CD14-positive monocyte (primary cell): ENCODE measurements at regions not wholly inside any gene's neighbourhood (a gene's known extent, or its start where the extent isn't known, plus 50 kb on each side); places are given as distances from the start of the nearest gene placed in this dataset.

Source experiments
- DNase-seq, 3 donors: peaks; one replicate each; pipeline ENCODE4 v3.0.0-alpha.2; 2011 to 2022
- H2AFZ ChIP-seq: 2 replicates; pipeline ENCODE4 v1.6.0; 2012; ENCODE audit warnings: mild to moderate bottlenecking, low read depth, low read length, inconsistent platforms; ENCODE audit not compliant: insufficient read depth, poor library complexity, severe bottlenecking
- H3K27ac ChIP-seq, 2 donors: 1 replicate in 1 of 2; 2 replicates in 1 of 2; pipeline ENCODE4 v1.5.1; 2012 to 2013; ENCODE audit warnings: low read length in 2 of 2, control low read depth in 1 of 2, inconsistent platforms in 1 of 2, low read depth in 1 of 2, mild to moderate bottlenecking in 1 of 2
- H3K27me3 ChIP-seq, 2 donors: one replicate each; pipeline versions ENCODE4 v1.6.0 to v1.6.1; 2011 to 2013; ENCODE audit warnings: low read length in 2 of 2; ENCODE audit not compliant: control insufficient read depth in 2 of 2, insufficient read depth in 2 of 2
- H3K36me3 ChIP-seq, 2 donors: replicated peaks in 1 of 2; 1 replicate in 1 of 2; 2 replicates in 1 of 2; pipeline versions ENCODE4 v1.5.1 to v1.6.1; 2012 to 2013; ENCODE audit warnings: low read length in 2 of 2, control low read depth in 1 of 2, inconsistent platforms in 1 of 2, mild to moderate bottlenecking in 1 of 2; ENCODE audit not compliant: insufficient read depth in 2 of 2, control insufficient read depth in 1 of 2
- H3K4me1 ChIP-seq, 2 donors: 1 replicate in 1 of 2; 2 replicates in 1 of 2; pipeline versions ENCODE4 v1.5.1 to v1.6.1; 2012 to 2013; ENCODE audit warnings: low read length in 2 of 2, control low read depth in 1 of 2, inconsistent platforms in 1 of 2, mild to moderate bottlenecking in 1 of 2, moderate library complexity in 1 of 2; ENCODE audit not compliant: insufficient read depth in 2 of 2, control insufficient read depth in 1 of 2
- H3K4me2 ChIP-seq: replicated peaks from 2 replicates; pipeline ENCODE3; 2012; ENCODE audit warnings: low read length, moderate library complexity, mild to moderate bottlenecking; ENCODE audit not compliant: poor library complexity, severe bottlenecking; ENCODE audit errors: extremely low read depth
- H3K4me3 ChIP-seq, 3 experiments: fragments of 200-600 bp in 1 of 3; sonication (generic) in 1 of 3; replicated peaks in 1 of 3; 1 replicate in 2 of 3; 2 replicates in 1 of 3; pipeline ENCODE4 v1.5.1; 2011 to 2013; ENCODE audit warnings: low read length in 3 of 3, mild to moderate bottlenecking in 3 of 3, control low read depth in 2 of 3, low read depth in 2 of 3, inconsistent platforms in 1 of 3, moderate library complexity in 1 of 3
- H3K79me2 ChIP-seq: 2 replicates; pipeline ENCODE4 v1.6.0; 2012; ENCODE audit warnings: mild to moderate bottlenecking, control low read depth, inconsistent platforms, low read length, moderate library complexity; ENCODE audit not compliant: insufficient read depth
- H3K9ac ChIP-seq: 2 replicates; pipeline ENCODE4 v1.6.0; 2017; ENCODE audit warnings: low read length, mild to moderate bottlenecking; ENCODE audit not compliant: insufficient read depth, poor library complexity, severe bottlenecking
- H3K9me3 ChIP-seq, 2 donors: replicated peaks in 1 of 2; 1 replicate in 1 of 2; 2 replicates in 1 of 2; pipeline versions ENCODE4 v1.5.1 to v1.6.1; 2012 to 2013; ENCODE audit warnings: low read length in 2 of 2, control low read depth in 1 of 2; ENCODE audit not compliant: control insufficient read depth in 1 of 2, insufficient read depth in 1 of 2
- H4K20me1 ChIP-seq: 2 replicates; pipeline ENCODE4 v1.6.0; 2012; ENCODE audit warnings: mild to moderate bottlenecking, low read length, control low read depth, moderate library complexity; ENCODE audit not compliant: insufficient read depth
- H3K27ac Mint-ChIP-seq, 7 donors: one replicate each; pipeline ENCODE4 v1.8.0; 2020; ENCODE audit warnings: mild to moderate bottlenecking in 7 of 7, mixed read lengths in 7 of 7, moderate library complexity in 6 of 7, inconsistent platforms in 2 of 7
- H3K27me3 Mint-ChIP-seq, 3 donors: one replicate each; pipeline ENCODE4 v1.8.0; 2021 to 2022; ENCODE audit warnings: low read depth in 3 of 3, mild to moderate bottlenecking in 3 of 3, mixed read lengths in 3 of 3, moderate library complexity in 3 of 3, inconsistent platforms in 1 of 3
- H3K36me3 Mint-ChIP-seq, 2 donors: one replicate each; pipeline ENCODE4 v1.8.0; 2020; ENCODE audit warnings: mixed read lengths in 2 of 2, inconsistent platforms in 1 of 2, mild to moderate bottlenecking in 1 of 2
- H3K4me1 Mint-ChIP-seq: one replicate; pipeline ENCODE4 v1.8.0; 2020; ENCODE audit warnings: mild to moderate bottlenecking, mixed read lengths
- H3K4me3 Mint-ChIP-seq, 2 donors: one replicate each; pipeline ENCODE4 v1.8.0; 2020; ENCODE audit warnings: mild to moderate bottlenecking in 2 of 2, mixed read lengths in 2 of 2, moderate library complexity in 1 of 2
- H3K9me3 Mint-ChIP-seq, 7 donors: one replicate each; pipeline ENCODE4 v1.8.0; 2020 to 2022; ENCODE audit warnings: mixed read lengths in 7 of 7, mild to moderate bottlenecking in 6 of 7, moderate library complexity in 6 of 7, inconsistent platforms in 2 of 7
- WGBS: methylation state at CpG from one replicate; pipeline ENCODE4 v1.1.5; 2013; ENCODE audit warnings: missing lambda C conversion rate; ENCODE audit not compliant: insufficient coverage; 5-methylcytosine and 5-hydroxymethylcytosine counted together
- intact Hi-C, 2 donors: fragments of 100-400 bp; cut with micrococcal nuclease; formaldehyde crosslinking; loops; one replicate each; pipeline versions ENCODE4 v1.15.0 to v1.15.1; 2023
- TF ChIP-seq, protein P1 (sequence below): fragments of 200-600 bp; IDR thresholded peaks from one replicate; pipeline ENCODE4 v1.8.0; 2022; ENCODE audit warnings: antibody characterized with exemption, mild to moderate bottlenecking

DNA sequence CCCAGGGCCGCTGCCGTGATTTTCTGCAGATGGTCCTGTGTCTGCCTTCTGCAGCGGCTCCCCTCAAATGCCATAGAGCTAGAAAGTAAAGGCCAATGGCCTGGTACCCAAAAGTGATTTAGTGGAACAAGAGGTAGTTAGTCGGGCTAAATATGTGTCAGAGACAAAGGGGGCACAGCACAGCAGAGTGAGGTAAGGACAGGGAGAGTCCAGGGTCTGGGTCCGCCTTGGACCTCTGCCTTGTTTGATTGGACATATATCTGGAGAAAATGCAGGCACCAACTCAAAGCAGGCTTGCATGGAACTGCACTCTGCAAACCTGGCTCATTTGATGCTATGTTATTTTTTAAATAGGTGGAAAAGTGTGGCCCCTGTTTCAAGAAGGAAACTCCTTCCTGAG is 249.6 kb upstream of the B3GAT1 start:
- no peaks in the 10 kb centered on the region for H3K36me3 Mint-ChIP-seq
- Histone ChIP-seq H3K9ac (no peak overlapping the region), H3K9me3 (peaks cover 0 to 10% of the 10 kb centered on the region in 2 donors), H3K79me2 (no peaks in the 10 kb centered on the region), H2AFZ (no peak overlapping the region), H3K27me3 (no peaks in the 10 kb centered on the region), H3K36me3 (no peaks in the 10 kb centered on the region), H3K27ac (no peak overlapping the region), H3K4me2 (no peak overlapping the region), H4K20me1 (no peaks in the 10 kb centered on the region), H3K4me3 (no peak overlapping the region), H3K4me1 (no peaks in the 10 kb centered on the region)
- WGBS, result 91% methylated on average over 5 of the region's 5 CpGs
- H3K4me1 Mint-ChIP-seq, result no peaks in the 10 kb centered on the region
- no peak overlapping the region for H3K4me3 Mint-ChIP-seq
- no peak for DNase-seq
- peaks cover 2 to 4% (median 3%) of the 10 kb centered on the region in 3 donors for H3K27me3 Mint-ChIP-seq
- TF ChIP-seq, protein P1, sequence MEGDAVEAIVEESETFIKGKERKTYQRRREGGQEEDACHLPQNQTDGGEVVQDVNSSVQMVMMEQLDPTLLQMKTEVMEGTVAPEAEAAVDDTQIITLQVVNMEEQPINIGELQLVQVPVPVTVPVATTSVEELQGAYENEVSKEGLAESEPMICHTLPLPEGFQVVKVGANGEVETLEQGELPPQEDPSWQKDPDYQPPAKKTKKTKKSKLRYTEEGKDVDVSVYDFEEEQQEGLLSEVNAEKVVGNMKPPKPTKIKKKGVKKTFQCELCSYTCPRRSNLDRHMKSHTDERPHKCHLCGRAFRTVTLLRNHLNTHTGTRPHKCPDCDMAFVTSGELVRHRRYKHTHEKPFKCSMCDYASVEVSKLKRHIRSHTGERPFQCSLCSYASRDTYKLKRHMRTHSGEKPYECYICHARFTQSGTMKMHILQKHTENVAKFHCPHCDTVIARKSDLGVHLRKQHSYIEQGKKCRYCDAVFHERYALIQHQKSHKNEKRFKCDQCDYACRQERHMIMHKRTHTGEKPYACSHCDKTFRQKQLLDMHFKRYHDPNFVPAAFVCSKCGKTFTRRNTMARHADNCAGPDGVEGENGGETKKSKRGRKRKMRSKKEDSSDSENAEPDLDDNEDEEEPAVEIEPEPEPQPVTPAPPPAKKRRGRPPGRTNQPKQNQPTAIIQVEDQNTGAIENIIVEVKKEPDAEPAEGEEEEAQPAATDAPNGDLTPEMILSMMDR, result no peak
- H3K9me3 Mint-ChIP-seq, result peaks cover 3 to 21% (median 13%) of the 10 kb centered on the region in 7 donors
- intact Hi-C loops, result no loop called here
- H3K27ac Mint-ChIP-seq, result no peak overlapping the region

DNA sequence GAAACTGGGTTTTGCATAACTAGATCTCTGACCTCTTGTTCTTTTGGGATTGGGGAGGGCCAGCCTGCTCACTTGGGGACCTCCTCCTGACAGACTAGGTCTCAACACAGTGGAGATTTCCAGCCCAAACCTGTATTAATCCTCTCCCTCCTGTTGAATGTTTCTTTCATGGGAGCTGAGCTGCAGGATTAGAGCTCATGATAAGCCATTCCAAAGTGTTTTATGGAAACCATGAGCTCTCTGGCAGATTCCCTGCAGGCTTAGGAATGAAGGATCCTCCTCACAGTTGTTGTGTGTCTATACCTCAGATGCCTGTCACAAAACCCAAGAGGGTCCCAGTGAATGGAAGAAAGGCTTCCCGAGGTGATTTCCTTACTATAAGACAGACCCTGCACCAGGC is 248.4 kb upstream of the B3GAT1 start:
- WGBS, result no CpG with 5 or more reads among the region's 1 CpG
- H4K20me1 ChIP-seq, result no peaks in the 10 kb centered on the region

More for the DNA sequence above, 248.4 kb upstream of the B3GAT1 start:
- Histone ChIP-seq H3K4me3 (no peak overlapping the region), H3K9me3 (peaks cover 0 to 17% of the 10 kb centered on the region in 2 donors), H2AFZ (no peak overlapping the region), H3K9ac (no peak overlapping the region), H3K27ac (no peak overlapping the region), H3K27me3 (no peaks in the 10 kb centered on the region), H3K36me3 (no peaks in the 10 kb centered on the region), H3K4me1 (no peaks in the 10 kb centered on the region), H3K79me2 (no peaks in the 10 kb centered on the region), H3K4me2 (no peak overlapping the region)
- H3K36me3 Mint-ChIP-seq, result no peaks in the 10 kb centered on the region
- no peak overlapping the region for H3K4me3 Mint-ChIP-seq
- H3K27me3 Mint-ChIP-seq, result peaks cover 2 to 4% (median 3%) of the 10 kb centered on the region in 3 donors
- DNase-seq, result no peak
- H3K4me1 Mint-ChIP-seq, result no peaks in the 10 kb centered on the region
- H3K9me3 Mint-ChIP-seq, result peaks cover 7 to 25% (median 15%) of the 10 kb centered on the region in 7 donors
- H3K27ac Mint-ChIP-seq, result no peak overlapping the region
- intact Hi-C loops, result no loop called here
- TF ChIP-seq, protein P1, result no peak
